GM12873 (cell line): ENCODE measurements at regions not wholly inside any gene's neighbourhood (a gene's known extent, or its start where the extent isn't known, plus 50 kb on each side); places are given as distances from the start of the nearest gene placed in this dataset.

ENCODE experiments used
- CTCF ChIP-seq: IDR thresholded peaks from 2 replicates; pipeline ENCODE4 v1.5.1; 2012; ENCODE audit warnings: low read depth, mild to moderate bottlenecking, moderate library complexity, low read length, control low read depth; ENCODE audit not compliant: insufficient read depth; ENCODE audit errors: missing control alignments

GRCh38 chrX:46382595-46382994 lies 162.6 kb downstream of the ZNF674 start:
- no peak for TF ChIP-seq CTCF

GRCh38 chrX:46381630-46382029 lies 163.6 kb downstream of the ZNF674 start:
- peak; percentile 62 for TF ChIP-seq CTCF

- TF ChIP-seq CTCF: no peak
Measured at GRCh38 chrX:46380148-46380752, 165.0 kb downstream of the ZNF674 start.

GRCh38 chrX:46376246-46376885 lies 168.9 kb downstream of the ZNF674 start:
- peak; percentile 21 for TF ChIP-seq CTCF

- no peak for TF ChIP-seq CTCF
Measured at GRCh38 chrX:46375831-46376230, 169.4 kb downstream of the ZNF674 start.

- TF ChIP-seq CTCF: no peak
Measured at GRCh38 chrX:46374371-46374770, 170.8 kb downstream of the ZNF674 start.

GRCh38 chrX:46367491-46367890 lies 177.7 kb downstream of the ZNF674 start:
- TF ChIP-seq CTCF: no peak
